ENCODE measurements at regions not wholly inside any gene's neighbourhood (a gene's known extent, or its start where the extent isn't known, plus 50 kb on each side); places are given as distances from the start of the nearest gene placed in this dataset.

DNA sequence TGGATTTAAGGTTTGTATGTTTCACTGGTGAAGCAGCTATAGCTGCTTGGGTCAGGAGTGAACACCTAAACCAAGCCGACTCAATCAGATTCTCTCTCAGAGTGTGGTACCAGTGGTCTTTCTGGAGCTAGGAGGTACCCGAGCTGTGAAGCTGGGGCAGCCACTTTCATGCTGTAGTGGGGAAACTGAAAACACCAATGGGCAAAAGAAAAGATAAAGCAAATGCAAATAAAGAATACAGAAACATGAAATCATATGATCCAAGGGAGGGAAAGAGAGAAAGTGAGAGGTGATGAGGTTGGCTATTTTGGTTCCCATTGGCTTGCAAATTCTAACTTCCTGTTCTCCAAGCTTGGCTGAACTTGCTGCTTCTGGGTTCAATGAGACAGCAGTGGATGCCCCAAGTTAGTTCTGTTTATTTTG is 212.3 kb upstream of the CFAP20DC start:
- no peaks in the 10 kb centered on the region for H3K27me3 ChIP-seq (ENCODE audit: insufficient read depth, low read depth, severe bottlenecking)
- DNase-seq: no peak
- no peak overlapping the region for H3K4me3 ChIP-seq (ENCODE audit: low read depth, low read length)
- H3K36me3 ChIP-seq: no peaks in the 10 kb centered on the region
- TF ChIP-seq, protein P1, sequence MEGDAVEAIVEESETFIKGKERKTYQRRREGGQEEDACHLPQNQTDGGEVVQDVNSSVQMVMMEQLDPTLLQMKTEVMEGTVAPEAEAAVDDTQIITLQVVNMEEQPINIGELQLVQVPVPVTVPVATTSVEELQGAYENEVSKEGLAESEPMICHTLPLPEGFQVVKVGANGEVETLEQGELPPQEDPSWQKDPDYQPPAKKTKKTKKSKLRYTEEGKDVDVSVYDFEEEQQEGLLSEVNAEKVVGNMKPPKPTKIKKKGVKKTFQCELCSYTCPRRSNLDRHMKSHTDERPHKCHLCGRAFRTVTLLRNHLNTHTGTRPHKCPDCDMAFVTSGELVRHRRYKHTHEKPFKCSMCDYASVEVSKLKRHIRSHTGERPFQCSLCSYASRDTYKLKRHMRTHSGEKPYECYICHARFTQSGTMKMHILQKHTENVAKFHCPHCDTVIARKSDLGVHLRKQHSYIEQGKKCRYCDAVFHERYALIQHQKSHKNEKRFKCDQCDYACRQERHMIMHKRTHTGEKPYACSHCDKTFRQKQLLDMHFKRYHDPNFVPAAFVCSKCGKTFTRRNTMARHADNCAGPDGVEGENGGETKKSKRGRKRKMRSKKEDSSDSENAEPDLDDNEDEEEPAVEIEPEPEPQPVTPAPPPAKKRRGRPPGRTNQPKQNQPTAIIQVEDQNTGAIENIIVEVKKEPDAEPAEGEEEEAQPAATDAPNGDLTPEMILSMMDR (IDR thresholded peaks at IDR 0.05; ENCODE audit: low read depth, low read length): no peak
- no peak overlapping the region for H3K27ac ChIP-seq
- H3K9me3 ChIP-seq (ENCODE audit: severe bottlenecking): peaks cover 7% of the 10 kb centered on the region

DNA sequence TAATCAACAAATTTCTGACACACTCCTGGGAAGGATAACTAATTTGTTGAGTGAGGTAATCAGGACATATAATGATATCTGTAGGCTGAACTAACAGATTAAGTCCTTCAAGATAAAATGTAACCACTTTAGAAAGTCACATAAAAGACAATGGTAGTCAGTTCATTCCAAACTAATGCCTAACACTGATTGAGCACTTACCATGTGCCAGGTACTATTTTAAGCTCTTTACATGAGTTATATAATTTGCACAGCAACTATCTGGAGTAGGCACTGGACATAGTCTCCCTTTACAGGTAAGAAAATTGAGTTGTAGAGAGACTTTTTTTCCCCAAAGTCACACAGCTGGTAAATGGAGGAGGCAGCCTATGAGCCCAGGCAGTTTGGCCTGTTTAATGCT is 211.2 kb upstream of the CFAP20DC start:
- H3K4me3 ChIP-seq (ENCODE audit: low read depth, low read length): no peak overlapping the region
- TF ChIP-seq, protein P1 (IDR thresholded peaks at IDR 0.05; ENCODE audit: low read depth, low read length): no peak
- H3K27ac ChIP-seq: no peak overlapping the region
- no peaks in the 10 kb centered on the region for H3K27me3 ChIP-seq (ENCODE audit: insufficient read depth, low read depth, severe bottlenecking)
- peaks cover 7% of the 10 kb centered on the region for H3K9me3 ChIP-seq (ENCODE audit: severe bottlenecking)
- H3K36me3 ChIP-seq: no peaks in the 10 kb centered on the region
- no peak for DNase-seq

DNA sequence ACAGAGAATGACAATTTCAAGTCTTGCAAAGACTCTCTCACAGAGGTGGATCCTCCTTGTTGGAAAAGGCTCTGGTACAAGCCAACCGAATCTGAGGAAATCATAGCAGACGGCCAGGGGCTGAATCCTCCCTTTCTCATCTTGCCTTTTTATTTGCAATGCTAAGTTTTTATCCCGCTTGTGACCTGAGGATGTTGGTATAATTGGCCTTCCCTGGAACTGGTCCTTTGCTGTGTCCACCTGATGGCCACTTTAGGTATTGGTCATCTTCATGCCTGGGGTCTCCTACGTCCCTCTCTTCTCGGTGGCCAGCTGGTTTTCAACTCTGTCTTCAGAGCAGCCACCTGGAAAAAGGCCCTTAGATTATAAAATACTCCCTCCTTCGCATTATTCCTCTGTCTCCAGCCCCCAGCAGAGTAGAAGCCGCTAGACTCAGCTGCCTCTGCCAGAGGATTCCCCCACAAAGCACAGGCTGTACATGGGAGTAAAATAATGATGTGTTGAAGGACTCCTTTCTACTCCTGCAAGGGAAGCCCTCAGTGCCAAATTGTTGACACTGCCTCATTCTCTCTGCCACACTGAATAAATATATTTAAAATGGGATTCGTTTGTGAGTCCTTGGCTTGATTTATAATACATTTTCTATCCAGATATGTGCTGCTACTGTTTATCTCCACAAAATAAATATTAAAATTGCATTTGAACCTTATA is 208.9 kb upstream of the CFAP20DC start:
- TF ChIP-seq, protein P1 (IDR thresholded peaks at IDR 0.05; ENCODE audit: low read depth, low read length): peak; percentile 23; the same call in 1 of the 2 replicates
- H3K27me3 ChIP-seq (ENCODE audit: insufficient read depth, low read depth, severe bottlenecking): no peaks in the 10 kb centered on the region
- DNase-seq: no peak
- no peak overlapping the region for H3K27ac ChIP-seq
- no peaks in the 10 kb centered on the region for H3K9me3 ChIP-seq (ENCODE audit: severe bottlenecking)
- no peaks in the 10 kb centered on the region for H3K36me3 ChIP-seq
- H3K4me3 ChIP-seq (ENCODE audit: low read depth, low read length): no peak overlapping the region

DNA sequence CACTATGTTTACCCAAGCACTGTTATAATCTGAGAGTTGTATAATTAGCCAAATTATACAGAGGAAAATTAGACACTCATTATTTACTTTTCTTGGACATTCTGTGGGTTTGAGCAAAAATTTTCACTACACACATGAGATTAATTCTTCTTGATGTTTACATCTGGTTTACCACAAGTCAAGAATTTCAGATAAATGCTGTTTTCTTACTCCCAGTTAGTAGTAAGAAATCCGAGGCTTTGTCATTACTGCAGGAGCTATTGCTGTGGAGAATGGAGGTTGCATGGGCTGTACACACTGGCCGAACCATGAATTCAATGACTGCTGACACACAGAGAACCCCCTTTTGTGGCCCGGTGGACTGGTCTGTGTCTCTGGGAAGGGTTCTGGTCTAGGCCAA is 207.7 kb upstream of the CFAP20DC start:
- TF ChIP-seq, protein P1 (IDR thresholded peaks at IDR 0.05; ENCODE audit: low read depth, low read length): no peak
- Histone ChIP-seq H3K4me3 (ENCODE audit: low read depth, low read length) (no peak overlapping the region), H3K27me3 (ENCODE audit: insufficient read depth, low read depth, severe bottlenecking) (no peaks in the 10 kb centered on the region), H3K9me3 (ENCODE audit: severe bottlenecking) (no peaks in the 10 kb centered on the region), H3K36me3 (no peaks in the 10 kb centered on the region), H3K27ac (no peak overlapping the region)
- DNase-seq: no peak

DNA sequence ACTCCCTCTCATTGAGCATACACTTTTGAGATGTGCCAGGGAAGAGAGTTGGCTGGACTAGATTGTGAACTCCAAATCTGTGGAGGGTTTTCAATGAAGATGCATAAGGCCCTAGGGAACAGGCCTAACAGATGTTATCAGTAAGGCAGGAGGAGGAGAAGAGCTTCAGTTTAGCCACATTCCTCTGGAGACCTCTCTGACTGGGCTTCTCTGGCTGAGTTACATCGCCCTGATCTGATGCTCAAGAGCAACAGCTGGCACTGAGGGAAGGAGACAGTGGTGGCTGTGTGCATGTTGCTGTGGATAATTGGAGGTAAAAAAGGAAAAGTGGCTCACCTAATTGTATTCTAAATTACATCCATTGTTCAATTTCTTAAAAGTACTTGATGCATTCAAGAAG is 206.4 kb upstream of the CFAP20DC start:
- no peak for DNase-seq
- H3K27me3 ChIP-seq (ENCODE audit: insufficient read depth, low read depth, severe bottlenecking): no peaks in the 10 kb centered on the region
- H3K27ac ChIP-seq: no peak overlapping the region
- H3K4me3 ChIP-seq (ENCODE audit: low read depth, low read length): no peak overlapping the region
- TF ChIP-seq, protein P1 (IDR thresholded peaks at IDR 0.05; ENCODE audit: low read depth, low read length): no peak
- no peaks in the 10 kb centered on the region for H3K9me3 ChIP-seq (ENCODE audit: severe bottlenecking)
- H3K36me3 ChIP-seq: no peaks in the 10 kb centered on the region

DNA sequence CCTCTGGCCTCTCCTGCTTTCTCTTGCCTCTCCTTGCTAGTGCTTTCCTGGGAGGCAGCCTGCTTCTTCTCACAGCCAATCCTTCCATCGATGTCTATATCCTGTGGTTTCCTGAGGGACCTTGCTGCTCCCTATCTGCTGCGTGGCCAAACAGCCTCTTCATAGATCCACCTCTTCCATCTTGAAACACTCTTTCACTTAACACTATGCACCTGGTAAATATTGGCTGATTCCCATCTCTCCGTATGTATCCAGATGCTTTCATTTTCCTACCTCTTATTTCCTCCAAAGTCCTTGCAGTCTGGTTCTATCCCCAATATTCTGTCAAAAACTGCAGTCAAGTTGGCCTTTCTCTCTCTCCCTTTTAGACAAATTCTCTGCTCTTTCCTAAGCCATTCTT is 205.2 kb upstream of the CFAP20DC start:
- no peaks in the 10 kb centered on the region for H3K27me3 ChIP-seq (ENCODE audit: insufficient read depth, low read depth, severe bottlenecking)
- H3K27ac ChIP-seq: no peak overlapping the region
- TF ChIP-seq, protein P1 (IDR thresholded peaks at IDR 0.05; ENCODE audit: low read depth, low read length): no peak
- DNase-seq: no peak
- H3K36me3 ChIP-seq: no peaks in the 10 kb centered on the region
- no peak overlapping the region for H3K4me3 ChIP-seq (ENCODE audit: low read depth, low read length)
- H3K9me3 ChIP-seq (ENCODE audit: severe bottlenecking): no peaks in the 10 kb centered on the region

Measured in WERI-Rb-1 (cell line).